HepG2 (cell line): ENCODE measurements at regions not wholly inside any gene's neighbourhood (a gene's known extent, or its start where the extent isn't known, plus 50 kb on each side); places are given as distances from the start of the nearest gene placed in this dataset.

Experiments
- ATAC-seq: fragments of 200-7000 bp; cut with Tn5 transposase; 3 replicates; pipeline ENCODE4 v1.9.1; 2020; ENCODE audit warnings: mild to moderate bottlenecking, moderate library complexity
- BruUV-seq: library from RNA; stranded (reverse); fragments of 400-500 nt; replicated peaks from 2 replicates; lab custom pipeline; 2021; lab: Mats Ljungman, UMichigan
- CTCF ChIA-PET: fragments of 300-600 bp; formaldehyde crosslinking; extraction: SDS; loops from one replicate; lab custom pipeline; 2021; ENCODE audit warnings: low total read pairs, inconsistent platforms, low intra/inter-chr PET ratio; lab: Yijun Ruan, JAX
- POLR2A ChIA-PET: fragments of 350-600 bp; sonication (Branson Sonifier 250); formaldehyde crosslinking; loops from one replicate; lab custom pipeline; 2020; ENCODE audit warnings: antibody characterized with exemption, inconsistent platforms; lab: Yijun Ruan, JAX
- DNase-seq: peaks from one replicate; pipeline ENCODE4 v3.0.0-alpha.2; 2015; ENCODE audit warnings: low spot score
- FAIRE-seq: peaks from 3 replicates; lab custom pipeline; 2011; peaks lifted over from hg19 to GRCh38; lab: Jason Lieb, UNC
- H2AFZ ChIP-seq: one replicate; pipeline ENCODE4 v1.6.1; 2011; ENCODE audit warnings: low read length, inconsistent platforms
- H3K27ac ChIP-seq: fragments of 300-600 bp; 3 replicates; pipeline ENCODE4 v1.8.0; 2011; ENCODE audit warnings: mixed run types, mild to moderate bottlenecking, mixed read lengths, low read length, inconsistent platforms; ENCODE audit not compliant: insufficient read depth; ENCODE audit errors: extremely low read length
- H3K27me3 ChIP-seq, 2 experiments: fragments of 200-600 bp in 1 of 2; 2 replicates in 1 of 2; 3 replicates in 1 of 2; pipeline versions ENCODE4 v1.6.0 to v1.8.0; 2011; ENCODE audit warnings: low read length in 2 of 2, mild to moderate bottlenecking in 2 of 2, moderate library complexity in 2 of 2, inconsistent platforms in 1 of 2; ENCODE audit not compliant: insufficient read depth in 2 of 2, control insufficient read depth in 1 of 2
- H3K36me3 ChIP-seq, 2 experiments: fragments of 200-600 bp in 1 of 2; replicated peaks in 1 of 2; 2 replicates in 1 of 2; 3 replicates in 1 of 2; pipeline versions ENCODE4 v1.5.1 to v1.8.0; 2011; ENCODE audit warnings: low read length in 2 of 2, inconsistent platforms in 1 of 2; ENCODE audit not compliant: insufficient read depth in 2 of 2, control insufficient read depth in 1 of 2
- H3K4me1 ChIP-seq: 2 replicates; pipeline ENCODE4 v1.5.1; 2012; ENCODE audit warnings: low read length, inconsistent platforms; ENCODE audit not compliant: insufficient read depth
- H3K4me2 ChIP-seq: 2 replicates; pipeline ENCODE4 v1.6.0; 2011; ENCODE audit warnings: low read depth, low read length, inconsistent platforms
- H3K4me3 ChIP-seq, 3 experiments: fragments of 200-600 bp in 1 of 3; sonication (generic), shearing (Covaris generic) in 1 of 3; replicated peaks in 1 of 3; 2 replicates each; pipeline ENCODE4 v1.5.1; 2011 to 2016; ENCODE audit warnings: low read length in 3 of 3, inconsistent platforms in 2 of 3, low read depth in 2 of 3, mild to moderate bottlenecking in 2 of 3, control low read depth in 1 of 3, mixed read lengths in 1 of 3; ENCODE audit not compliant: insufficient read depth in 1 of 3
- H3K79me2 ChIP-seq: one replicate; pipeline ENCODE4 v1.6.1; 2011; ENCODE audit warnings: low read length, inconsistent platforms; ENCODE audit not compliant: insufficient read depth
- H3K9ac ChIP-seq: 2 replicates; pipeline ENCODE4 v1.6.0; 2011; ENCODE audit warnings: mild to moderate bottlenecking, low read depth, low read length, inconsistent platforms; ENCODE audit not compliant: insufficient read depth
- H3K9me3 ChIP-seq: 2 replicates; pipeline ENCODE4 v1.5.1; 2012; ENCODE audit warnings: mild to moderate bottlenecking, low read length
- H4K20me1 ChIP-seq: 2 replicates; pipeline ENCODE4 v1.6.0; 2011; ENCODE audit warnings: inconsistent platforms, mild to moderate bottlenecking, low read length, moderate library complexity; ENCODE audit not compliant: insufficient read depth
- ELF3 ChIP-seq: IDR thresholded peaks from 2 replicates; pipeline ENCODE4 v1.6.1; 2016; ENCODE audit warnings: missing genetic modification reagents, missing compliant biosample characterization
- HNRNPK ChIP-seq: fragments of 200-400 bp; formaldehyde crosslinking; IDR thresholded peaks from 2 replicates; pipeline ENCODE4 v1.6.1; 2018; ENCODE audit warnings: low read length, low read depth, moderate library complexity, mild to moderate bottlenecking; ENCODE audit not compliant: poor library complexity, severe bottlenecking
- KLF9 ChIP-seq: IDR thresholded peaks from 2 replicates; pipeline ENCODE4 v1.6.1; 2016; ENCODE audit warnings: low read depth
- MAFF ChIP-seq: IDR thresholded peaks from 2 replicates; pipeline ENCODE4 v1.6.1; 2011; ENCODE audit warnings: low read depth, low read length, improper control_type of control experiment
- MAFK ChIP-seq, 2 experiments: IDR thresholded peaks in 1 of 2; conservative IDR thresholded peaks in 1 of 2; 2 replicates each; pipeline ENCODE4 v1.6.1; 2011; ENCODE audit warnings: improper control_type of control experiment in 2 of 2, low read length in 2 of 2
- SALL2 ChIP-seq: sonication (generic); formaldehyde crosslinking; IDR thresholded peaks from 2 replicates; pipeline ENCODE4 v1.8.1; 2023; ENCODE audit warnings: mild to moderate bottlenecking, missing genetic modification reagents, inconsistent platforms
- ZNF484 ChIP-seq: sonication (generic); formaldehyde crosslinking; IDR thresholded peaks from 2 replicates; pipeline ENCODE4 v1.5.1; 2020; ENCODE audit warnings: mild to moderate bottlenecking, low read depth, missing genetic modification reagents, borderline replicate concordance
- WGBS: methylation state at CpG from one replicate; pipeline ENCODE4 v1.1.6; 2017; ENCODE audit warnings: low lambda C conversion rate; 5-methylcytosine and 5-hydroxymethylcytosine counted together
- in situ Hi-C: cut with HindIII; loops from 2 replicates; pipeline ENCODE4 v1.10.0; 2017; ENCODE audit warnings: low pct_unique_long_range_greater_than_20kb; ENCODE audit not compliant: extremely low pct_ligation_motif_present
- intact Hi-C: fragments of 100-400 bp; cut with micrococcal nuclease; formaldehyde crosslinking; loops from one replicate; pipeline ENCODE4 v1.10.0; 2022; ENCODE audit not compliant: unreplicated experiment
- TF ChIP-seq, protein P1 (sequence below): sonication (generic); formaldehyde crosslinking; IDR thresholded peaks from 2 replicates; pipeline ENCODE4 v1.4.0; 2020; ENCODE audit warnings: missing genetic modification reagents

DNA sequence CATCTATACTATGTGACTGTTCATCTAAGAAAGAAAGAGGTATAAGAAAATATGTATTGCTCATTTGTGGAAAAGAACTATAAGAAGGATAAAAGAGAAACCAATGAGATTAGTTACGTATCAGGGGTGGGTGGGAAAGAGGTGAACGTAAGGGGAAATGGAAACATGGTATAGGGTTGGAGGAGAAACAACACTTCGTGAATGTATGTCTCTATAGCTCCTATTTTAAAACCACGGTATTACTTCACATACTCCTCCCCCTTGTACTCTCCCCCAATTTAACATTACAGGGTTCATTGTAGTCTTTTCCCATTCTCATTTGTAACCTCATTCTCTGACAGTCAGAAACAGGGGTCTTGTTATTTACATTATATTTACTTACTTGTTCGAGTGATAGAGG lies 120.4 kb downstream of the FOXG1 start:
- no TSS peak for BruUV-seq
- Histone ChIP-seq H3K27ac (no peak overlapping the region), H4K20me1 (no peaks in the 10 kb centered on the region), H3K79me2 (no peaks in the 10 kb centered on the region), H3K4me3 (no peak overlapping the region), H3K27me3 (no peaks in the 10 kb centered on the region), H3K4me1 (no peaks in the 10 kb centered on the region), H3K4me2 (no peak overlapping the region), H3K9me3 (peaks cover 57% of the 10 kb centered on the region), H3K36me3 (no peaks in the 10 kb centered on the region), H2AFZ (no peak overlapping the region), H3K9ac (no peak overlapping the region)
- intact Hi-C loops, result no loop called here
- in situ Hi-C loops, result no loop called here
- CTCF ChIA-PET, result no interaction called here
- TF ChIP-seq HNRNPK, result peak; percentile 90
- no peak for TF ChIP-seq ZNF484 (CRISPR knock-in tag)
- DNase-seq (no peak), ATAC-seq (no peak), FAIRE-seq (no peak)
- POLR2A ChIA-PET, result no interaction called here
- WGBS, result 5% methylated on average over 5 of the region's 5 CpGs

DNA sequence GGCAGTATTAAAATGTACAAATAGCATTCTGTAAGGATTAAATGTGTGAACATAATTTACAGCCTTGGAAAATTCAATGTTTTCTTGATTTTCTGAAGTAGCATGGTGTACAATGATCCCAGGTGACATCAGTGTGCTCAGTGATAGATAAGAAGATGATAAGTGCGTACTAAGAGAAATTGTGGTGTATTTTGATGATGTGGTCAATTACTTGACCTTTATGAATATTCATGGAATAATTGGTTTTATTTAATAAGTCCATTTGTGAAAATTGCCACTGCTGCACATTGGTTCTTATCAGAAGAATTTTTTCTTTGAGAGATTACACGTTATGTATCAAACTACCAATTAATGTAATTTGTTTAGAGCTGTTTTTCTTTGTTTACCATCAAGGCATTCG lies 128.8 kb downstream of the FOXG1 start:
- Histone ChIP-seq H3K9me3 (peaks cover 57% of the 10 kb centered on the region), H3K4me2 (no peak overlapping the region), H4K20me1 (no peaks in the 10 kb centered on the region), H3K4me3 (no peak overlapping the region), H2AFZ (no peak overlapping the region), H3K27ac (no peak overlapping the region), H3K79me2 (no peaks in the 10 kb centered on the region), H3K9ac (no peak overlapping the region), H3K27me3 (no peaks in the 10 kb centered on the region), H3K36me3 (no peaks in the 10 kb centered on the region)
- DNase-seq, result no peak
- in situ Hi-C loops, result no loop called here
- ChIA-PET POLR2A (no interaction called here), CTCF (no interaction called here)
- intact Hi-C loops, result no loop called here
- no peak for FAIRE-seq
- 3% methylated on average over 3 of the region's 3 CpGs for WGBS
- no TSS peak for BruUV-seq
- no peak for ATAC-seq
- TF ChIP-seq ELF3, result no peak
- no peak for TF ChIP-seq KLF9 (CRISPR knock-in tag)
- no peak for TF ChIP-seq SALL2 (CRISPR knock-in tag)
- TF ChIP-seq MAFF, result peak; percentile 52
- TF ChIP-seq, protein P1, sequence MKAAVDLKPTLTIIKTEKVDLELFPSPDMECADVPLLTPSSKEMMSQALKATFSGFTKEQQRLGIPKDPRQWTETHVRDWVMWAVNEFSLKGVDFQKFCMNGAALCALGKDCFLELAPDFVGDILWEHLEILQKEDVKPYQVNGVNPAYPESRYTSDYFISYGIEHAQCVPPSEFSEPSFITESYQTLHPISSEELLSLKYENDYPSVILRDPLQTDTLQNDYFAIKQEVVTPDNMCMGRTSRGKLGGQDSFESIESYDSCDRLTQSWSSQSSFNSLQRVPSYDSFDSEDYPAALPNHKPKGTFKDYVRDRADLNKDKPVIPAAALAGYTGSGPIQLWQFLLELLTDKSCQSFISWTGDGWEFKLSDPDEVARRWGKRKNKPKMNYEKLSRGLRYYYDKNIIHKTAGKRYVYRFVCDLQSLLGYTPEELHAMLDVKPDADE (CRISPR knock-in tag), result no peak
- peak; percentile 57 to 65 for TF ChIP-seq MAFK (conservative IDR thresholded peaks at IDR 0.05 in 1 of 2, IDR thresholded peaks at IDR 0.05 in 1 of 2; ENCODE audit: low read length in 2 of 2)
- TF ChIP-seq, all 625 proteins: peak for 2
- H3K4me1 ChIP-seq, result no peaks in the 10 kb centered on the region
